Ishikawa (cell line): ENCODE measurements at regions not wholly inside any gene's neighbourhood (a gene's known extent, or its start where the extent isn't known, plus 50 kb on each side); places are given as distances from the start of the nearest gene placed in this dataset.
A peak's percentile ranks its signal among the peaks of the same experiment; 100 is the strongest.

Source experiments
- CEBPB ChIP-seq: IDR thresholded peaks from 2 replicates; pipeline ENCODE4 v1.6.1; 2012
- CREB1 ChIP-seq: IDR thresholded peaks from 2 replicates; pipeline ENCODE4 v1.6.1; 2012; ENCODE audit warnings: low read depth
- EGR1 ChIP-seq: IDR thresholded peaks from 2 replicates; pipeline ENCODE4 v1.6.1; 2012
- EP300 ChIP-seq: IDR thresholded peaks from 2 replicates; pipeline ENCODE4 v1.6.1; 2012; ENCODE audit warnings: borderline replicate concordance
- FOXM1 ChIP-seq: IDR thresholded peaks from 2 replicates; pipeline ENCODE4 v1.6.1; 2012; ENCODE audit warnings: low read depth, borderline replicate concordance
- MAX ChIP-seq: IDR thresholded peaks from 2 replicates; pipeline ENCODE4 v1.6.1; 2012
- NFIC ChIP-seq: IDR thresholded peaks from 2 replicates; pipeline ENCODE4 v1.6.1; 2012
- RAD21 ChIP-seq: IDR thresholded peaks from 2 replicates; pipeline ENCODE4 v1.6.1; 2012; ENCODE audit warnings: low read depth
- REST ChIP-seq: IDR thresholded peaks from 2 replicates; pipeline ENCODE4 v1.6.1; 2012; ENCODE audit warnings: low read depth, mild to moderate bottlenecking
- TAF1 ChIP-seq: IDR thresholded peaks from 2 replicates; pipeline ENCODE4 v1.6.1; 2012; ENCODE audit warnings: low read depth, mild to moderate bottlenecking
- TCF12 ChIP-seq: IDR thresholded peaks from 2 replicates; pipeline ENCODE4 v1.6.1; 2012; ENCODE audit warnings: low read depth
- TEAD4 ChIP-seq: IDR thresholded peaks from 2 replicates; pipeline ENCODE4 v1.6.1; 2012
- USF1 ChIP-seq: IDR thresholded peaks from 2 replicates; pipeline ENCODE4 v1.6.1; 2012
- YY1 ChIP-seq: IDR thresholded peaks from 2 replicates; pipeline ENCODE4 v1.6.1; 2012; ENCODE audit warnings: low read depth
- ZBTB7A ChIP-seq: IDR thresholded peaks from 2 replicates; pipeline ENCODE4 v1.6.1; 2012; ENCODE audit warnings: low read depth

GRCh38 chr5:136636001-136636400, 270.7 kb upstream of the TRPC7 start:
- TF ChIP-seq REST (no peak), USF1 (no peak), NFIC (no peak), RAD21 (no peak), TEAD4 (no peak), EGR1 (no peak), CEBPB (no peak), YY1 (no peak), TCF12 (no peak), CREB1 (no peak)

GRCh38 chr5:136631186-136631585, 265.8 kb upstream of the TRPC7 start:
- TF ChIP-seq FOXM1 (no peak), EP300 (no peak), EGR1 (no peak), REST (no peak), CREB1 (no peak), NFIC (no peak)

- no peak for TF ChIP-seq USF1
- TF ChIP-seq ZBTB7A, result no peak
Observed at GRCh38 chr5:136629125-136629792, 263.9 kb upstream of the TRPC7 start.

- TF ChIP-seq ZBTB7A (no peak), FOXM1 (no peak), TAF1 (no peak), CREB1 (no peak), EP300 (no peak), MAX (no peak), EGR1 (no peak), NFIC (no peak), CEBPB (no peak), RAD21 (no peak)
Observed at GRCh38 chr5:136626531-136626930, 261.2 kb upstream of the TRPC7 start.

GRCh38 chr5:136622747-136623146, 257.4 kb upstream of the TRPC7 start:
- TF ChIP-seq USF1 (no peak), EGR1 (no peak), RAD21 (no peak), CREB1 (no peak), NFIC (peak; percentile 27; the same call in 1 of the 2 replicates)

- no peak for TF ChIP-seq YY1
- TF ChIP-seq EP300, result no peak
- no peak for TF ChIP-seq USF1
- TF ChIP-seq MAX, result no peak
- TF ChIP-seq EGR1, result no peak
- no peak for TF ChIP-seq RAD21
- TF ChIP-seq CREB1, result no peak
- TF ChIP-seq CEBPB, result no peak
- TF ChIP-seq TAF1, result no peak
- no peak for TF ChIP-seq FOXM1
- no peak for TF ChIP-seq TCF12
- TF ChIP-seq TEAD4, result no peak
- no peak for TF ChIP-seq NFIC
Observed at GRCh38 chr5:136621743-136622142, 256.4 kb upstream of the TRPC7 start.
